Esophagus squamous epithelium (tissue), 5 donors: ENCODE measurements at regions not wholly inside any gene's neighbourhood (a gene's known extent, or its start where the extent isn't known, plus 50 kb on each side); places are given as distances from the start of the nearest gene placed in this dataset.

ENCODE experiments used
- DNase-seq: peaks from one replicate; lab custom pipeline; 2025; lab: John Stamatoyannopoulos, UW
- H3K27ac ChIP-seq, 4 donors: fragments of 200-600 bp; sonication (generic); one replicate each; pipeline ENCODE4 v1.5.1; 2016 to 2019; ENCODE audit warnings: mild to moderate bottlenecking in 1 of 4
- H3K27me3 ChIP-seq, 4 donors: fragments of 200-600 bp; sonication (generic); 1 replicate in 3 of 4; 2 replicates in 1 of 4; pipeline versions ENCODE4 v1.5.1 to v1.6.0; 2017 to 2021; ENCODE audit warnings: antibody characterized with exemption in 1 of 4
- H3K36me3 ChIP-seq, 3 donors: fragments of 200-600 bp; sonication (generic); one replicate each; pipeline ENCODE4 v1.5.1; 2016 to 2019
- H3K4me1 ChIP-seq, 3 donors: fragments of 200-600 bp; sonication (generic); one replicate each; pipeline ENCODE4 v1.5.1; 2017 to 2019
- H3K4me3 ChIP-seq, 4 donors: fragments of 200-600 bp; sonication (generic); 1 replicate in 3 of 4; 2 replicates in 1 of 4; pipeline ENCODE4 v1.5.1; 2016 to 2019; ENCODE audit warnings: mild to moderate bottlenecking in 2 of 4, moderate library complexity in 1 of 4
- H3K9me3 ChIP-seq, 3 donors: fragments of 200-600 bp; sonication (generic); one replicate each; pipeline ENCODE4 v1.5.1; 2016 to 2019
- POLR2A ChIP-seq, 4 donors: fragments of 450-650 bp; IDR thresholded peaks; one replicate each; pipeline ENCODE4 v1.6.1; 2017; ENCODE audit warnings: antibody characterized with exemption in 4 of 4, mild to moderate bottlenecking in 4 of 4, moderate library complexity in 3 of 4
- WGBS, 2 donors: methylation state at CpG; one replicate each; pipeline ENCODE4 v1.1.5; 2018; 5-methylcytosine and 5-hydroxymethylcytosine counted together
- intact Hi-C: fragments of 100-400 bp; cut with DNase I; formaldehyde crosslinking; loops from one replicate; pipeline ENCODE4 v1.15.0; 2022
- TF ChIP-seq, protein P1 (sequence below), 6 experiments: fragments of 450-650 bp in 4 of 6; fragments of 200-600 bp in 2 of 6; sonication (generic) in 2 of 6; IDR thresholded peaks; one replicate each; pipeline ENCODE4 v1.5.1; 2016 to 2019; ENCODE audit warnings: antibody characterized with exemption in 6 of 6, mild to moderate bottlenecking in 4 of 6, moderate library complexity in 4 of 6
- donor health status: DM: yes; HTN: yes; CAD: no.

DNA sequence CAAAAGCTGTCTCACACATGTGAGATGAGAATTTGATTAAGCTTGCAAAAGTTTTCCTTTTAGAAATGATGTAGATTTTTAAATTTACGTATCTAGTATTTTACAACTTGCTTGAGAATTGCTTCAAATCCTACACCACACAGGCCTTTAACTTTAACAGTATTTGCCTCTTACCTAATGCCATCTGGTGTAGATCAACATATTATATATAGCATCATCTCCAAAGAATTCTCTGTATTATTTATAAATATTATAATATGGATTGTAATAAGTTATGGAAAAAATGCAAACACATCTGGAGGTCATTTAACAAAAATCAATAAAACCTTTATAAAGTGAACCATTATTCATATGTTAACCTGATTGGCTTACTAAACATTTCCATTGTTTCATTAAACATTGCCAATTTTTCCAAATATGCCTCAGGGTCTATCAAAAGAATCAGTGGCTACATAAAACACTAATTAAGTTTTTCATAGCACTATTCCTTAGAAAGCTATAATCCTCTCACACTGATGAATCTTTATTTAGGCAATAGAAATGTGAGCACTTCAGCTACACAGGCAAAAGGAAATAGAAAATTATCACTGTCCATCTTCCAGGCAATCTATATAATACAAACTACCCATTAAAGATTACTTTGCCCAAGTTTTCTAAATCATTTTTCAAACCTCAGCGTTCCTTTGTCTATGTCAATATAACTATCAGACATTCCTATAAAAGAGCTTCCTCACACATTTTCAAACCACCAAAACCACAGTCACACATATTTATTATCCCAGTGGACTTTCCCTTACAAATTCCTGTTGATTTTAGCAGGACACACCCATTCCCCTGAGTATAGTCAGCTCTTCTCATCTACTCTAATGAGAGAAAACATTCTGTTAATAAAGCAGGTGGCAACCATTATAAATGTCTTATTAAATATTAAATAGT is 83.5 kb upstream of the INTU start:
- Histone ChIP-seq H3K4me3 (no peak overlapping the region), H3K27me3 (no peaks in the 10 kb centered on the region), H3K27ac (no peak overlapping the region), H3K9me3 (no peaks in the 10 kb centered on the region), H3K4me1 (no peaks in the 10 kb centered on the region), H3K36me3 (no peaks in the 10 kb centered on the region)
- no peak for DNase-seq
- intact Hi-C loops: no loop called here
- TF ChIP-seq, protein P1, sequence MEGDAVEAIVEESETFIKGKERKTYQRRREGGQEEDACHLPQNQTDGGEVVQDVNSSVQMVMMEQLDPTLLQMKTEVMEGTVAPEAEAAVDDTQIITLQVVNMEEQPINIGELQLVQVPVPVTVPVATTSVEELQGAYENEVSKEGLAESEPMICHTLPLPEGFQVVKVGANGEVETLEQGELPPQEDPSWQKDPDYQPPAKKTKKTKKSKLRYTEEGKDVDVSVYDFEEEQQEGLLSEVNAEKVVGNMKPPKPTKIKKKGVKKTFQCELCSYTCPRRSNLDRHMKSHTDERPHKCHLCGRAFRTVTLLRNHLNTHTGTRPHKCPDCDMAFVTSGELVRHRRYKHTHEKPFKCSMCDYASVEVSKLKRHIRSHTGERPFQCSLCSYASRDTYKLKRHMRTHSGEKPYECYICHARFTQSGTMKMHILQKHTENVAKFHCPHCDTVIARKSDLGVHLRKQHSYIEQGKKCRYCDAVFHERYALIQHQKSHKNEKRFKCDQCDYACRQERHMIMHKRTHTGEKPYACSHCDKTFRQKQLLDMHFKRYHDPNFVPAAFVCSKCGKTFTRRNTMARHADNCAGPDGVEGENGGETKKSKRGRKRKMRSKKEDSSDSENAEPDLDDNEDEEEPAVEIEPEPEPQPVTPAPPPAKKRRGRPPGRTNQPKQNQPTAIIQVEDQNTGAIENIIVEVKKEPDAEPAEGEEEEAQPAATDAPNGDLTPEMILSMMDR (IDR thresholded peaks at IDR 0.05): no peak
- no peak for TF ChIP-seq POLR2A (IDR thresholded peaks at IDR 0.05)
- 61 to 63% methylated on average over 2 of the region's 2 CpGs for WGBS, 2 donors

DNA sequence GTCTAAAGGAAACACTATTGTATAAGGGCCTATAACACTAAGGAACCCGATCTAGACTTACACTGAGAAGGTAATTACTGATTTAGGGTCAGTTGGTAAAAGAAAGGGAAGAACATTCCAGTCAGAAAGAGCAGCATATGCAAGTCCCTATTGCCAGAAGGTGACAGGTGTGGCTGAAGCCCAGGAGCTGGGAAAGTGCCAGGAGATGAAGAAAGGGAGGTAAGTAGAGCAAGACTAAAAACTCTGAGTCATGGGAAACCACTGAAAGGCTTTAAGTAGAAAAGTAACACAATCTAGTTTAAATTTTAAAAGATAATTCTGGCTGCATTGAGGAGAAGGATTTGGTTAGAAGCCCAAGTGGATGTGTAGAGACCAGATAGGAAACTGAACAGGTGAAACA is 77.7 kb upstream of the INTU start:
- Histone ChIP-seq H3K9me3 (no peaks in the 10 kb centered on the region), H3K4me3 (no peak overlapping the region), H3K27ac (no peak overlapping the region), H3K4me1 (no peaks in the 10 kb centered on the region), H3K27me3 (no peaks in the 10 kb centered on the region), H3K36me3 (no peaks in the 10 kb centered on the region)
- 87 to 92% methylated on average over 1 of the region's 1 CpG for WGBS, 2 donors
- DNase-seq: no peak
- TF ChIP-seq, protein P1 (IDR thresholded peaks at IDR 0.05): no peak
- TF ChIP-seq POLR2A (IDR thresholded peaks at IDR 0.05): no peak
- intact Hi-C loops: no loop called here

DNA sequence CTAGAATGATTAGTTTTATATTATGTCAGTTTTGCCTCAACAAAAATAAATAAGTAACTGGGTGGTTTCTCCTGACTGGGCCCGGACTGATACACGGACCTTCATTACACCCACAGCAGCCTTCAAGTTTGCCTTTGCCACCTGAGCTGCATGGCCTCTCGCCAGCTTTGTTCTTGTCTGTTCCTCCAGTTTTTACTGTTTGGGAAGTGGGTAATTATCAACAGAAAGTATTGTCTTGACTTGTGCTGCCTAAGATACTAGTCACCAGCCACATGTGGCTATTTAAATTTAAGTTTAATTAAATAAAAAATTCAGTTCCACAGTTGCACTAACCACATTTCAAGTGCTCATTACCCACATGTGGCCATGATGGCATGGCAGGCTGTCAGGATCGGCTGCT is 74.7 kb upstream of the INTU start:
- Histone ChIP-seq H3K27me3 (no peaks in the 10 kb centered on the region), H3K36me3 (no peaks in the 10 kb centered on the region), H3K27ac (no peak overlapping the region), H3K4me3 (no peak overlapping the region), H3K4me1 (no peaks in the 10 kb centered on the region), H3K9me3 (no peaks in the 10 kb centered on the region)
- intact Hi-C loops: no loop called here
- 75 to 78% methylated on average over 3 to 4 of the region's 4 CpGs for WGBS, 2 donors
- TF ChIP-seq POLR2A (IDR thresholded peaks at IDR 0.05): no peak
- TF ChIP-seq, protein P1 (IDR thresholded peaks at IDR 0.05): no peak
- DNase-seq: no peak

DNA sequence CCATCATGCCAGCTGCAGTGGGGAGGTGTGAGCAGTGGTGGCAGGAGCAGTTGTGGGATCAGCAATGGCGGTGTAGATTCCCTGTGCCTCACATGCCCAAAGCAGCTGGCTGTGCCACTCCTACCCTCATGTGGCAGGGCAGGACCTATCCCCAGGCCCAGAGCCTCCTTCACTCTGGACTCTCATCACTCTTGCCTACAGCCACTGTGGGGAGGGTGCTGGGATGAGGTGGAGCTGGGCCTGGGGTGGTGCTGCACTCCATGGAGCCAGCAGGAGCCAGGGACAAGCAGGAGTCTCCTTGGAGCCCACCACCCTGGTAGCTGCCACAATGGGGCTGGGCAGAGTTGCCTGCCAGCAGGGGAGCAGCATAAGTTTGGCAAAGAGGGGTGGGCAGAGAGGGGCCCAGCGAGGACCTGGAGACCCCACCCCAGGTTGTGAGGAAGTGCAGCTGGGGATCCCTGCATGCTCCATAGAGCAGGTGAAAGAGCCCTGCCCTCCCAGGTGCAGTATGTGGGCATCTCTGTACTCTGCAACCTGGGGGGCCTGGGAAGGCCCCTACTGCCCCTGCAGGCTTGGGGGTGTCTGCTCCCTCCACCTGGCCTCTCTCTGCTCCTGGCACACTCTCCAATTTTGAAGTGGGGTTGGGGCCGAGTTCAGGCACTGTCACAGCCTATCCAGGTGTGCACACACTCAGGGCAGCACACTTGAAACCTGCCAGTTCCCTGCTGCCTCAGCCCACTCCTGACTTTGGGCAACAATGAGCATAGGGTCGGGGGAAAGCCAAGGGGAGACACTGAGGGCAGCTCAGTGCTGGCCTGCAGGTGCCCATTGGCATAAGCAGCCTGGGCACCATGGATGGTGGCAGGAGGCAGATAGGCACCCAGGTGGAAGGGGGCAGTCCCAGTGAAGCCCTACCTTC is 74.0 kb upstream of the INTU start:
- H3K27me3 ChIP-seq: no peaks in the 10 kb centered on the region
- intact Hi-C loops: no loop called here
- no peaks in the 10 kb centered on the region for H3K4me1 ChIP-seq
- WGBS, 2 donors: 80 to 100% methylated on average over 1 of the region's 4 CpGs
- TF ChIP-seq, protein P1 (IDR thresholded peaks at IDR 0.05): no peak
- no peaks in the 10 kb centered on the region for H3K9me3 ChIP-seq
- H3K36me3 ChIP-seq: no peaks in the 10 kb centered on the region
- no peak for DNase-seq
- no peak overlapping the region for H3K27ac ChIP-seq
- H3K4me3 ChIP-seq: no peak overlapping the region

DNA sequence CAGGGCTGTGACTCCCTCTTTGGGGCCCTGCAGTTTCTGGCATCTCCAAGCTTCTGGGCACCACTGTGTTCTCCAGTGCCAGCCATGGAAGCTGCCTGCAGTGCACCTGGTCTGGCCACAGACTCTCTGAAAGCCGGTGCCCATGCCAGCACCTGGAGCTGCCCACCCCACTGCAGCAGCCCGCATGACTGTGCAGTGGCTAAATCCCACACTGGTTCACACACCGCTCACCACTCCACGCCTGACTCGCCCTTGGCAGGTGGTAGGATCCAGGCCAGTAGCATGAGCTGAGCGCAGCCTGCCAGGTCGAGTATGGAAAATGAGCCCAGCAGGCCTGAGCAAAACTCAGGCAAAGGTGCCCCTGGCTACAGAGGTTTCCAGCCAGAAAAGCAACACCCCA is 72.8 kb upstream of the INTU start:
- TF ChIP-seq, protein P1 (IDR thresholded peaks at IDR 0.05): no peak
- no peak for TF ChIP-seq POLR2A (IDR thresholded peaks at IDR 0.05)
- WGBS, 2 donors: 54 to 59% methylated on average over 3 to 5 of the region's 7 CpGs
- Histone ChIP-seq H3K9me3 (no peaks in the 10 kb centered on the region), H3K4me1 (no peaks in the 10 kb centered on the region), H3K36me3 (no peaks in the 10 kb centered on the region), H3K27ac (no peak overlapping the region), H3K27me3 (no peaks in the 10 kb centered on the region), H3K4me3 (no peak overlapping the region)
- intact Hi-C loops: no loop called here
- no peak for DNase-seq
